HCT116 (cell line): ENCODE measurements at regions not wholly inside any gene's neighbourhood (a gene's known extent, or its start where the extent isn't known, plus 50 kb on each side); places are given as distances from the start of the nearest gene placed in this dataset.

Source experiments
- CTCF ChIP-seq, 3 experiments: fragments of 200-600 bp in 1 of 3; sonication (generic) in 1 of 3; IDR thresholded peaks in 2 of 3; conservative IDR thresholded peaks in 1 of 3; 2 replicates each; pipeline ENCODE4 v1.5.1; 2012 to 2017; ENCODE audit warnings: low read depth in 2 of 3, low read length in 2 of 3, antibody characterized with exemption in 1 of 3, borderline replicate concordance in 1 of 3, control low read depth in 1 of 3, mild to moderate bottlenecking in 1 of 3, mixed read lengths in 1 of 3, mixed run types in 1 of 3, moderate library complexity in 1 of 3; ENCODE audit not compliant: insufficient read depth in 1 of 3
- EGR1 ChIP-seq: IDR thresholded peaks from 2 replicates; pipeline ENCODE4 v1.6.1; 2012; ENCODE audit warnings: low read depth
- ELF1 ChIP-seq: IDR thresholded peaks from 2 replicates; pipeline ENCODE4 v1.6.1; 2012; ENCODE audit warnings: low read depth, borderline replicate concordance
- EZH2 ChIP-seq: fragments of 200-600 bp; sonication (generic); IDR thresholded peaks from 2 replicates; pipeline ENCODE4 v1.6.1; 2017; ENCODE audit warnings: antibody characterized with exemption, mixed run types
- EZH2phosphoT487 ChIP-seq: fragments of 200-600 bp; IDR thresholded peaks from 2 replicates; pipeline ENCODE4 v1.6.1; 2018; ENCODE audit warnings: antibody characterized with exemption, borderline replicate concordance
- MAX ChIP-seq: IDR thresholded peaks from 2 replicates; pipeline ENCODE4 v1.6.1; 2012
- POLR2A ChIP-seq: IDR thresholded peaks from 2 replicates; pipeline ENCODE4 v1.7.0; 2011; ENCODE audit warnings: borderline replicate concordance; ENCODE audit not compliant: insufficient read depth, insufficient read length; ENCODE audit errors: extremely low read depth
- POLR2AphosphoS5 ChIP-seq: IDR thresholded peaks from 2 replicates; pipeline ENCODE4 v1.6.1; 2011; ENCODE audit warnings: mild to moderate bottlenecking, low read depth, low read length, moderate library complexity
- RAD21 ChIP-seq: IDR thresholded peaks from 2 replicates; pipeline ENCODE4 v1.6.1; 2012; ENCODE audit warnings: low read depth, mild to moderate bottlenecking
- REST ChIP-seq: IDR thresholded peaks from 2 replicates; pipeline ENCODE4 v1.6.1; 2012; ENCODE audit warnings: low read depth
- SP1 ChIP-seq: IDR thresholded peaks from 2 replicates; pipeline ENCODE4 v1.6.1; 2012; ENCODE audit warnings: low read depth
- YY1 ChIP-seq: IDR thresholded peaks from 2 replicates; pipeline ENCODE4 v1.6.1; 2011; ENCODE audit warnings: low read length, low read depth, moderate library complexity, mild to moderate bottlenecking; ENCODE audit not compliant: insufficient replicate concordance; ENCODE audit errors: extremely low read depth
- ZNF274 ChIP-seq: fragments of 200-500 bp; sonication (Bioruptor generic); IDR thresholded peaks from 2 replicates; pipeline ENCODE4 v1.6.1; 2014; ENCODE audit warnings: mild to moderate bottlenecking, low read depth, low read length, inconsistent platforms

GRCh38 chr4:85406185-85406584 is 68.8 kb upstream of the ARHGAP24 start:
- TF ChIP-seq EZH2 = no peak
- TF ChIP-seq CTCF (IDR thresholded peaks at IDR 0.05 in 2 of 3, conservative IDR thresholded peaks at IDR 0.05 in 1 of 3; ENCODE audit: borderline replicate concordance in 1 of 3, insufficient read depth in 1 of 3, low read depth in 2 of 3, low read length in 2 of 3) = no peak
- TF ChIP-seq YY1 = no peak
- TF ChIP-seq EZH2phosphoT487 = no peak
- no peak for TF ChIP-seq ELF1
- TF ChIP-seq REST = no peak
- TF ChIP-seq POLR2A = no peak
- TF ChIP-seq EGR1 = no peak
- TF ChIP-seq ZNF274 = no peak
- TF ChIP-seq MAX = no peak
- TF ChIP-seq SP1 = no peak
- TF ChIP-seq POLR2AphosphoS5 = no peak
- TF ChIP-seq RAD21 = no peak
